Peyer's patch (tissue), 4 donors: ENCODE measurements at regions not wholly inside any gene's neighbourhood (a gene's known extent, or its start where the extent isn't known, plus 50 kb on each side); places are given as distances from the start of the nearest gene placed in this dataset.

Source experiments
- POLR2A ChIP-seq, 2 donors: fragments of 450-650 bp; IDR thresholded peaks; one replicate each; pipeline ENCODE4 v1.5.1; 2017; ENCODE audit warnings: antibody characterized with exemption in 2 of 2, mild to moderate bottlenecking in 2 of 2, moderate library complexity in 2 of 2
- TF ChIP-seq, protein P1 (sequence below), 6 experiments: fragments of 450-650 bp in 4 of 6; fragments of 200-600 bp in 2 of 6; sonication (generic) in 1 of 6; IDR thresholded peaks; one replicate each; pipeline ENCODE4 v1.5.1; 2017 to 2019; ENCODE audit warnings: antibody characterized with exemption in 6 of 6, mild to moderate bottlenecking in 3 of 6, moderate library complexity in 1 of 6

DNA sequence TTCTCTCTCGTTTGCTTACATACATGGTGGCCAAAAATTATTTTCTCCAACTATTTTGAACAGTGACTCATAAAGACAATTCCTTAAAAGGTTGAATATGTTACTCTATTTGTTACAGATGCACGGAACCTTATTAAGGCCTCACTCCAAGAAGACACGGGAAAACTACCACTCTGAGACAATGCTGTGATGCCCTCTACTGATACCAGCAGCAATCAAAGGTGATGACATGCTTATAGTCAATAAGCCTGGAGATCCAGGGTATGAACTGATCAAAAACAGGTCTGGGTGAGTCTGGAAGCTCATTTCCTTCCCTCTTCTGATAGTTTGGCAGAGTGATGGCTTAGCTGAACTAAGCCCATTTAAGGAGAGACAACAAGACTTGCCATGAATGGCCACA is 563.0 kb downstream of the LRRIQ3 start:
- TF ChIP-seq, protein P1, sequence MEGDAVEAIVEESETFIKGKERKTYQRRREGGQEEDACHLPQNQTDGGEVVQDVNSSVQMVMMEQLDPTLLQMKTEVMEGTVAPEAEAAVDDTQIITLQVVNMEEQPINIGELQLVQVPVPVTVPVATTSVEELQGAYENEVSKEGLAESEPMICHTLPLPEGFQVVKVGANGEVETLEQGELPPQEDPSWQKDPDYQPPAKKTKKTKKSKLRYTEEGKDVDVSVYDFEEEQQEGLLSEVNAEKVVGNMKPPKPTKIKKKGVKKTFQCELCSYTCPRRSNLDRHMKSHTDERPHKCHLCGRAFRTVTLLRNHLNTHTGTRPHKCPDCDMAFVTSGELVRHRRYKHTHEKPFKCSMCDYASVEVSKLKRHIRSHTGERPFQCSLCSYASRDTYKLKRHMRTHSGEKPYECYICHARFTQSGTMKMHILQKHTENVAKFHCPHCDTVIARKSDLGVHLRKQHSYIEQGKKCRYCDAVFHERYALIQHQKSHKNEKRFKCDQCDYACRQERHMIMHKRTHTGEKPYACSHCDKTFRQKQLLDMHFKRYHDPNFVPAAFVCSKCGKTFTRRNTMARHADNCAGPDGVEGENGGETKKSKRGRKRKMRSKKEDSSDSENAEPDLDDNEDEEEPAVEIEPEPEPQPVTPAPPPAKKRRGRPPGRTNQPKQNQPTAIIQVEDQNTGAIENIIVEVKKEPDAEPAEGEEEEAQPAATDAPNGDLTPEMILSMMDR (IDR thresholded peaks at IDR 0.05) = peak in 2 of 6 experiments; percentile 21 to 28
- TF ChIP-seq POLR2A (IDR thresholded peaks at IDR 0.05) = no peak
